ENCODE measurements at regions not wholly inside any gene's neighbourhood (a gene's known extent, or its start where the extent isn't known, plus 50 kb on each side); places are given as distances from the start of the nearest gene placed in this dataset.
"Not testable (repeated sequence)": the region's sequence is repeated elsewhere in the genome, so short reads cannot be mapped to it uniquely, and the experiment has no call there.

DNA sequence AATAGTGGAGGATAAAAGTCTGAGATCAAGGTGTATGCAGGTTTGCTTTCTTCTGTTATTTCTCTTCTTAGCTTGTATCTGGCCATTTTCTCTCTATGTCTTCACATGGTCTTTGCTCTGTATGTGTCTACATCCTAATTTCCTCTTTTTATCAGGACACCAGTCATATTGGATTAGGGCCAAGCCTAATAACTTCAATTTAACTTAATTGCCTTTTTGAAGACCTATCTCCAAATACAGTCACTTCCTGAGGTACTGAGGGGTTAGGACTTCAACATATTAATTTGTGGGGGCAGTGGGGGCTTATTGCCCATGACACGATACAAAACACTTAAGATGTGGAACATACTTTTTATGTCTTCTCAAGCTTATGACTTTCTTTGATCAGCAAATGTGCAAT, 632.9 kb upstream of the CELF4 start:
- H3K27me3 ChIP-seq (replicated peaks; ENCODE audit: control insufficient read depth, insufficient read depth, low read length) = no peaks in the 10 kb centered on the region
- TF ChIP-seq, protein P1, sequence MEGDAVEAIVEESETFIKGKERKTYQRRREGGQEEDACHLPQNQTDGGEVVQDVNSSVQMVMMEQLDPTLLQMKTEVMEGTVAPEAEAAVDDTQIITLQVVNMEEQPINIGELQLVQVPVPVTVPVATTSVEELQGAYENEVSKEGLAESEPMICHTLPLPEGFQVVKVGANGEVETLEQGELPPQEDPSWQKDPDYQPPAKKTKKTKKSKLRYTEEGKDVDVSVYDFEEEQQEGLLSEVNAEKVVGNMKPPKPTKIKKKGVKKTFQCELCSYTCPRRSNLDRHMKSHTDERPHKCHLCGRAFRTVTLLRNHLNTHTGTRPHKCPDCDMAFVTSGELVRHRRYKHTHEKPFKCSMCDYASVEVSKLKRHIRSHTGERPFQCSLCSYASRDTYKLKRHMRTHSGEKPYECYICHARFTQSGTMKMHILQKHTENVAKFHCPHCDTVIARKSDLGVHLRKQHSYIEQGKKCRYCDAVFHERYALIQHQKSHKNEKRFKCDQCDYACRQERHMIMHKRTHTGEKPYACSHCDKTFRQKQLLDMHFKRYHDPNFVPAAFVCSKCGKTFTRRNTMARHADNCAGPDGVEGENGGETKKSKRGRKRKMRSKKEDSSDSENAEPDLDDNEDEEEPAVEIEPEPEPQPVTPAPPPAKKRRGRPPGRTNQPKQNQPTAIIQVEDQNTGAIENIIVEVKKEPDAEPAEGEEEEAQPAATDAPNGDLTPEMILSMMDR (IDR thresholded peaks at IDR 0.05; ENCODE audit: insufficient read depth, low read length, poor library complexity, severe bottlenecking) = no peak
- no peak for DNase-seq (ENCODE audit: extremely low read depth, insufficient read length)
- no peaks in the 10 kb centered on the region for H3K36me3 ChIP-seq (ENCODE audit: control insufficient read depth, insufficient read depth, low read length)
- no peak overlapping the region for H3K4me3 ChIP-seq (replicated peaks; ENCODE audit: low read depth, low read length)

DNA sequence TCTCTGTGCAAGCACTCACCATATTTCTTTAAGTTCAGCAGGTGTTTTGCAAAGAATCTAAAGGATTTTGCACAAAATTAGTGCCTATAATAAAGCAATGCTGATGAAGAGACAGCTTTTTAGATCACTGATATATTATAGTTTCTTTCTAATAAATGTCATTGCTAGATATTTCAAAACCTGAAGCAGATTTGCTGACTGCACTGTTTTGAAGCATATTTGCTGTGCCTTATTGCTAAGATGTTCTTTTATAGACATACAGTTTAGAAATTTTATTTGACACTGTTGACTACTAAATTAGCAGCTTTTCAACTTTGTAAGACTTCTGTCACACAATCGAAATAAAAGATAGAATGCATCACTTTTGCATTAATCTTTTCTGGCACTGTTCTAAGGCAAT, 620.9 kb upstream of the CELF4 start:
- Histone ChIP-seq H3K4me3 (replicated peaks; ENCODE audit: low read depth, low read length) (no peak overlapping the region), H3K36me3 (ENCODE audit: control insufficient read depth, insufficient read depth, low read length) (no peaks in the 10 kb centered on the region), H3K27me3 (replicated peaks; ENCODE audit: control insufficient read depth, insufficient read depth, low read length) (no peaks in the 10 kb centered on the region)
- TF ChIP-seq, protein P1 (IDR thresholded peaks at IDR 0.05; ENCODE audit: insufficient read depth, low read length, poor library complexity, severe bottlenecking) = no peak
- DNase-seq (ENCODE audit: extremely low read depth, insufficient read length) = no peak

DNA sequence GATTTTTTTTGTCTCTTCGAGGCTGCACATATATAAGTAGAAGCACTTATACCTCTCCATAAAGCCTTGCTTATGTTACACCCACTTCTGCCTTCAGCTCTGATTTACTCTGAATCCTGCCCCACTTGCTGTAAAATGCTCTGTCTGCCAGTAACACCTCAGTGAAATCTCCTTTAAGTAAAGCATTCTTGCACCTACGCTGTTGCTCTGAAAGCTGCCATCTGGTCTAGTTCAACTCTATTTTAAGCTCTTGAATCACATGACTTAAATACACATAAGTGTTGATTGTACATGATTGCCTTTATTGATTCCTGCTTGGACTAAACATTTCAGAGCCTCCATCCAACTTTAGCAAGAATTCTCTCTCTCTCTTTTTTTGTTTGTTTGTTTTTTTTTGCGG, 609.0 kb upstream of the CELF4 start:
- Histone ChIP-seq H3K4me3 (replicated peaks; ENCODE audit: low read depth, low read length) (no peak overlapping the region), H3K27me3 (replicated peaks; ENCODE audit: control insufficient read depth, insufficient read depth, low read length) (no peaks in the 10 kb centered on the region), H3K36me3 (ENCODE audit: control insufficient read depth, insufficient read depth, low read length) (no peaks in the 10 kb centered on the region)
- no peak for DNase-seq (ENCODE audit: extremely low read depth, insufficient read length)
- TF ChIP-seq, protein P1 (IDR thresholded peaks at IDR 0.05; ENCODE audit: insufficient read depth, low read length, poor library complexity, severe bottlenecking) = no peak

DNA sequence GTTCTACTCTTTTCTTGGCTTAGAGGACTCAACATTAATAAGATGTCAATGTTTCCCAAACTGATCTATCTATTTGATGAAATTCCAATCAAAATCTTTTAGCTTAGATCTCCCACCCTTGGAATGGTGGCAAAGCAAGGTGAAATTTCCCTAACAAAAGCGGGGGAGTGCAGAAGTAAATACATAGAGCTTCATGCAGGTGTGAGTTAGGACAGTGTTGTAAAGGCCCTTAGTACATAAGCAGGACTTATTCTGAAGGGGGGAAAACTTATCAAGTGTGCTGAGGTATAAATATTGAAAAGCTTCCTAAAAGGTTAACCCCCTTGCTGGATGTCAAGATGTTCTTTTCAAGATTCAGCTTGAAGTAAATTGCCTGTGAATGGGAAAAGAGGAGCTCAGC, 608.6 kb upstream of the CELF4 start:
- Histone ChIP-seq H3K4me3 (replicated peaks; ENCODE audit: low read depth, low read length) (no peak overlapping the region), H3K36me3 (ENCODE audit: control insufficient read depth, insufficient read depth, low read length) (no peaks in the 10 kb centered on the region), H3K27me3 (replicated peaks; ENCODE audit: control insufficient read depth, insufficient read depth, low read length) (no peaks in the 10 kb centered on the region)
- TF ChIP-seq, protein P1 (IDR thresholded peaks at IDR 0.05; ENCODE audit: insufficient read depth, low read length, poor library complexity, severe bottlenecking) = no peak
- DNase-seq (ENCODE audit: extremely low read depth, insufficient read length) = no peak

- TF ChIP-seq, protein P1 (IDR thresholded peaks at IDR 0.05; ENCODE audit: insufficient read depth, low read length, poor library complexity, severe bottlenecking) = no peak
- Histone ChIP-seq H3K27me3 (replicated peaks; ENCODE audit: control insufficient read depth, insufficient read depth, low read length) (no peaks in the 10 kb centered on the region), H3K36me3 (ENCODE audit: control insufficient read depth, insufficient read depth, low read length) (no peaks in the 10 kb centered on the region), H3K4me3 (replicated peaks; ENCODE audit: low read depth, low read length) (no peak overlapping the region)
- DNase-seq (ENCODE audit: extremely low read depth, insufficient read length) = no peak
These were observed 605.2 kb upstream of the CELF4 start for GRCh38 chr18:38170845-38171244.

- no peaks in the 10 kb centered on the region for H3K27me3 ChIP-seq (replicated peaks; ENCODE audit: control insufficient read depth, insufficient read depth, low read length)
- DNase-seq (ENCODE audit: extremely low read depth, insufficient read length) = no peak
- no peaks in the 10 kb centered on the region for H3K36me3 ChIP-seq (ENCODE audit: control insufficient read depth, insufficient read depth, low read length)
- TF ChIP-seq, protein P1 (IDR thresholded peaks at IDR 0.05; ENCODE audit: insufficient read depth, low read length, poor library complexity, severe bottlenecking) = no peak
- no peak overlapping the region for H3K4me3 ChIP-seq (replicated peaks; ENCODE audit: low read depth, low read length)
These were observed 602.0 kb upstream of the CELF4 start for GRCh38 chr18:38167623-38168022.

GRCh38 chr18:38153116-38153515, 587.5 kb upstream of the CELF4 start:
- not testable (repeated sequence) for H3K27me3 ChIP-seq (replicated peaks; ENCODE audit: control insufficient read depth, insufficient read depth, low read length); H3K36me3 ChIP-seq (ENCODE audit: control insufficient read depth, insufficient read depth, low read length); DNase-seq (ENCODE audit: extremely low read depth, insufficient read length); H3K4me3 ChIP-seq (replicated peaks; ENCODE audit: low read depth, low read length)

All from GM06990 (cell line).